ENCODE measurements at regions not wholly inside any gene's neighbourhood (a gene's known extent, or its start where the extent isn't known, plus 50 kb on each side); places are given as distances from the start of the nearest gene placed in this dataset.

- CTCF ChIA-PET, result no interaction called here
- Histone ChIP-seq H3K27ac (ENCODE audit: extremely low read depth, low read depth, low read length) (no peak overlapping the region), H3K4me1 (ENCODE audit: control insufficient read depth, insufficient read depth, low read length) (no peaks in the 10 kb centered on the region), H3K4me3 (ENCODE audit: low read depth, low read length) (no peak overlapping the region), H3K9me3 (ENCODE audit: control insufficient read depth, insufficient read depth, low read depth, low read length) (no peaks in the 10 kb centered on the region), H3K36me3 (ENCODE audit: control insufficient read depth in 2 of 2, insufficient read depth in 1 of 2, low read length in 2 of 2) (no peaks in the 10 kb centered on the region)
- TF ChIP-seq SCRT2 (tag by site-specific recombination; IDR thresholded peaks at IDR 0.05), result no peak
- POLR2A ChIA-PET, result no interaction called here
Observed at GRCh38 chr4:116108606-116109005, 976.8 kb downstream of the TRAM1L1 start.

GRCh38 chr4:116101321-116101720 is 984.1 kb downstream of the TRAM1L1 start:
- no peak overlapping the region for H3K4me3 ChIP-seq (ENCODE audit: low read depth, low read length)
- CTCF ChIA-PET, result interaction anchor here (0.6 kb wide), 2 partner anchors 15 to 18 kb away, joined by 3 read pairs; no protein-coding TSS in a partner anchor
- no peak overlapping the region for H3K27ac ChIP-seq (ENCODE audit: extremely low read depth, low read depth, low read length)
- H3K4me1 ChIP-seq (ENCODE audit: control insufficient read depth, insufficient read depth, low read length), result no peaks in the 10 kb centered on the region
- POLR2A ChIA-PET, result no interaction called here
- no peaks in the 10 kb centered on the region for H3K9me3 ChIP-seq (ENCODE audit: control insufficient read depth, insufficient read depth, low read depth, low read length)
- H3K36me3 ChIP-seq (ENCODE audit: control insufficient read depth in 2 of 2, insufficient read depth in 1 of 2, low read length in 2 of 2), result no peaks in the 10 kb centered on the region
- no peak for TF ChIP-seq ZNF16 (tag by site-specific recombination; IDR thresholded peaks at IDR 0.05; ENCODE audit: low read depth)

GRCh38 chr4:116099596-116099995 is 985.8 kb downstream of the TRAM1L1 start:
- ChIA-PET CTCF (no interaction called here), POLR2A (no interaction called here)
- TF ChIP-seq ZNF488 (tag by site-specific recombination; IDR thresholded peaks at IDR 0.05), result no peak
- TF ChIP-seq ZNF274 (IDR thresholded peaks at IDR 0.05; ENCODE audit: low read length), result no peak
- no peak for TF ChIP-seq ZNF274 (tag by site-specific recombination; IDR thresholded peaks at IDR 0.05; ENCODE audit: borderline replicate concordance)
- TF ChIP-seq ZNF776 (tag by site-specific recombination; IDR thresholded peaks at IDR 0.05; ENCODE audit: borderline replicate concordance), result no peak
- no peak for TF ChIP-seq ZNF585B (tag by site-specific recombination; IDR thresholded peaks at IDR 0.05)
- TF ChIP-seq ZNF561 (tag by site-specific recombination; IDR thresholded peaks at IDR 0.05; ENCODE audit: borderline replicate concordance), result no peak
- no peak for TF ChIP-seq ZNF148 (tag by site-specific recombination; IDR thresholded peaks at IDR 0.05; ENCODE audit: borderline replicate concordance)
- no peak for TF ChIP-seq ZNF155 (tag by site-specific recombination; IDR thresholded peaks at IDR 0.05)
- TF ChIP-seq ZIC2 (tag by site-specific recombination; IDR thresholded peaks at IDR 0.05), result no peak
- no peak for TF ChIP-seq TSHZ1 (tag by site-specific recombination; IDR thresholded peaks at IDR 0.05; ENCODE audit: borderline replicate concordance)
- TF ChIP-seq GLI4 (tag by site-specific recombination; IDR thresholded peaks at IDR 0.05), result no peak
- TF ChIP-seq GLI2 (tag by site-specific recombination; IDR thresholded peaks at IDR 0.05; ENCODE audit: borderline replicate concordance, low read depth), result no peak
- TF ChIP-seq ZSCAN4 (tag by site-specific recombination; IDR thresholded peaks at IDR 0.05), result no peak
- Histone ChIP-seq H3K36me3 (ENCODE audit: control insufficient read depth in 2 of 2, insufficient read depth in 1 of 2, low read length in 2 of 2) (no peaks in the 10 kb centered on the region), H3K4me3 (ENCODE audit: low read depth, low read length) (no peak overlapping the region), H3K4me1 (ENCODE audit: control insufficient read depth, insufficient read depth, low read length) (no peaks in the 10 kb centered on the region), H3K27ac (ENCODE audit: extremely low read depth, low read depth, low read length) (no peak overlapping the region), H3K9me3 (ENCODE audit: control insufficient read depth, insufficient read depth, low read depth, low read length) (no peaks in the 10 kb centered on the region)
